ENCODE measurements at regions not wholly inside any gene's neighbourhood (a gene's known extent, or its start where the extent isn't known, plus 50 kb on each side); places are given as distances from the start of the nearest gene placed in this dataset.
"Not testable (repeated sequence)": the region's sequence is repeated elsewhere in the genome, so short reads cannot be mapped to it uniquely, and the experiment has no call there.

- ATAC-seq (replicated peaks) (no peak), DNase-seq (no peak)
- H3K27ac Mint-ChIP-seq = no peak overlapping the region
- H3K36me3 Mint-ChIP-seq (ENCODE audit: insufficient read depth) = no peaks in the 10 kb centered on the region
- no peaks in the 10 kb centered on the region for H3K4me1 Mint-ChIP-seq (ENCODE audit: low read depth in 2 of 2)
- no peak overlapping the region for H3K4me3 Mint-ChIP-seq
- H3K27me3 Mint-ChIP-seq = no peaks in the 10 kb centered on the region
- peaks cover 6 to 11% of the 10 kb centered on the region in 2 donors for H3K9me3 Mint-ChIP-seq
Measured at GRCh38 chr4:117844594-117844993, 189.7 kb upstream of the NDST3 start.

DNA sequence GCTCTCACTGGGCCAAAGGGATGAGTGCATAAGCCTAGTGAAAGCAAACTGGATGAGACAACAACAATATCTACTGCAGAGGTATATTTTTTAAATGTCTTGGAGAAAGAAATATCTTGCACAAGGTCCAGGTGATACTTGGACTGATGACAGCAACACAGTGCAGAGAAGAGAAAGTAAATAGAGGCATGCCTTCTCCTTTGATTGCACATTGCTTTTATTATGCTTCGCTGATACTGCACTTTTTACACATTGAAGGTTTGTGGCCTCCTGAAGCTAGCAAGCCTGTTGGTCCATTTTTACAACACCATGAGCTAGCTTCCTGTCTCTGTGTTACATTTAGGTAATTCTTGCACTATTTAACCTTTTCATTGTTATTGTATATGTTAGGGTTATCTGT lies 189.0 kb upstream of the NDST3 start:
- H3K4me1 Mint-ChIP-seq (ENCODE audit: low read depth in 2 of 2) = no peaks in the 10 kb centered on the region

GRCh38 chr4:117847849-117848248 lies 186.4 kb upstream of the NDST3 start:
- Mint-ChIP-seq H3K4me3 (no peak overlapping the region), H3K27me3 (no peaks in the 10 kb centered on the region)
- no peak for ATAC-seq (replicated peaks)

More for the DNA sequence above, 189.0 kb upstream of the NDST3 start:
- Mint-ChIP-seq H3K36me3 (ENCODE audit: insufficient read depth) (no peaks in the 10 kb centered on the region), H3K27me3 (no peaks in the 10 kb centered on the region), H3K27ac (no peak overlapping the region), H3K9me3 (peaks cover 10 to 18% of the 10 kb centered on the region in 2 donors), H3K4me3 (no peak overlapping the region)
- ATAC-seq (replicated peaks) = no peak
- no peak for DNase-seq

DNA sequence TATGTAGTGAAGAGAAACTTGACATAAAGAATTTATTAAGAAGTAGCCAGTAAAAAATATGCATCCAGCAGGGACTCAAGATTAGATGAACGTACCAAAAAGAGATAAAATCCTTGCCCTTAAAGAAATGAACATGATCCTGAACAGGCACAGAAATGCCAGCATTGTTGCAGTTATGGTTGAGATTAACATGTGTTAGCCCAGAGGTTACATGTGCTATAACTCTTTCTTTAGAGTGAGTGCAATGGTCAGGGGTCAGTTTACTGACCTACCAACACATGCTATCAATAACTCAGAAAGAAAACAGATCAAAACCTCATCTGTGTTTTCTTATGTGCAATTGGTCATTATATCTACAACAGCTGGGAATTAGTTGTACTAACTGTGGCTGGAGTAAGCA lies 166.1 kb upstream of the NDST3 start:
- H3K9me3 Mint-ChIP-seq = peaks cover 0 to 4% of the 10 kb centered on the region in 2 donors
- H3K4me1 Mint-ChIP-seq (ENCODE audit: low read depth in 2 of 2) = no peaks in the 10 kb centered on the region
- H3K27me3 Mint-ChIP-seq = no peaks in the 10 kb centered on the region
- no peak overlapping the region for H3K4me3 Mint-ChIP-seq
- ATAC-seq (replicated peaks) (no peak), DNase-seq (no peak)
- H3K27ac Mint-ChIP-seq = no peak overlapping the region
- no peaks in the 10 kb centered on the region for H3K36me3 Mint-ChIP-seq (ENCODE audit: insufficient read depth)

More at GRCh38 chr4:117847849-117848248, 186.4 kb upstream of the NDST3 start:
- no peaks in the 10 kb centered on the region for H3K36me3 Mint-ChIP-seq (ENCODE audit: insufficient read depth)
- H3K4me1 Mint-ChIP-seq (ENCODE audit: low read depth in 2 of 2) = no peaks in the 10 kb centered on the region
- H3K9me3 Mint-ChIP-seq = peaks cover 8 to 21% of the 10 kb centered on the region in 2 donors
- H3K27ac Mint-ChIP-seq = no peak overlapping the region
- DNase-seq = no peak

GRCh38 chr4:117873779-117874178 lies 160.5 kb upstream of the NDST3 start:
- Mint-ChIP-seq H3K27ac (no peak overlapping the region), H3K4me3 (no peak overlapping the region), H3K27me3 (no peaks in the 10 kb centered on the region), H3K9me3 (peaks cover 0 to 4% of the 10 kb centered on the region in 2 donors), H3K36me3 (ENCODE audit: insufficient read depth) (no peaks in the 10 kb centered on the region), H3K4me1 (ENCODE audit: low read depth in 2 of 2) (no peaks in the 10 kb centered on the region)
- no peak for DNase-seq
- no peak for ATAC-seq (replicated peaks)

DNA sequence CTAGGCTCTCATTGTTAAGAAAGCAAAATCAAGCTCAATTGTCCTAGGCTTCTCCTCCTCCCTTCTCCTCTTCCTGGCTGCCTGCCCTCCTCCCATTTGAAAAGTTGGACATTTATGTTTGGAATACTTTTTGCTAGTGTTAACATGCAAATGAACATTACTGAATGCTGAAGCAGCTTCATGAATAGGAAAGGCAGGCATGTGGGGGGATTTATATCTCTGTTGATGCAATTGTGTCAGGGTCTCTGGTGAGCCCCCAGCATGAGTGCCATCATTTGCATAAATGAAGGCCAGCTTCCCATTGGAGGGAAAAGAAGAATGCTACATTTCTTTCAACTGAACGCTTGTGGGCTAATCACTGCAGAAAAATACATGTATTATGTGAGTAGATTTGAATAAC lies 160.1 kb upstream of the NDST3 start:
- no peak for DNase-seq
- Mint-ChIP-seq H3K36me3 (ENCODE audit: insufficient read depth) (no peaks in the 10 kb centered on the region), H3K27me3 (no peaks in the 10 kb centered on the region), H3K9me3 (peaks cover 0 to 4% of the 10 kb centered on the region in 2 donors), H3K4me1 (ENCODE audit: low read depth in 2 of 2) (no peaks in the 10 kb centered on the region), H3K27ac (no peak overlapping the region), H3K4me3 (no peak overlapping the region)
- ATAC-seq (replicated peaks) = no peak

GRCh38 chr4:117889978-117890377 lies 144.3 kb upstream of the NDST3 start:
- DNase-seq = no peak
- Mint-ChIP-seq H3K36me3 (ENCODE audit: insufficient read depth) (no peaks in the 10 kb centered on the region), H3K27me3 (no peaks in the 10 kb centered on the region), H3K4me3 (no peak overlapping the region), H3K27ac (no peak overlapping the region), H3K4me1 (ENCODE audit: low read depth in 2 of 2) (no peaks in the 10 kb centered on the region), H3K9me3 (peaks cover 0 to 2% of the 10 kb centered on the region in 2 donors)
- ATAC-seq (replicated peaks) = no peak

- DNase-seq = no peak
- no peaks in the 10 kb centered on the region for H3K4me1 Mint-ChIP-seq (ENCODE audit: low read depth in 2 of 2)
- no peak overlapping the region for H3K27ac Mint-ChIP-seq
- no peaks in the 10 kb centered on the region for H3K36me3 Mint-ChIP-seq (ENCODE audit: insufficient read depth)
- no peak overlapping the region for H3K4me3 Mint-ChIP-seq
- no peaks in the 10 kb centered on the region for H3K27me3 Mint-ChIP-seq
- peaks cover 7 to 12% of the 10 kb centered on the region in 2 donors for H3K9me3 Mint-ChIP-seq
- no peak for ATAC-seq (replicated peaks)
Measured at GRCh38 chr4:117893207-117893606, 141.1 kb upstream of the NDST3 start.

DNA sequence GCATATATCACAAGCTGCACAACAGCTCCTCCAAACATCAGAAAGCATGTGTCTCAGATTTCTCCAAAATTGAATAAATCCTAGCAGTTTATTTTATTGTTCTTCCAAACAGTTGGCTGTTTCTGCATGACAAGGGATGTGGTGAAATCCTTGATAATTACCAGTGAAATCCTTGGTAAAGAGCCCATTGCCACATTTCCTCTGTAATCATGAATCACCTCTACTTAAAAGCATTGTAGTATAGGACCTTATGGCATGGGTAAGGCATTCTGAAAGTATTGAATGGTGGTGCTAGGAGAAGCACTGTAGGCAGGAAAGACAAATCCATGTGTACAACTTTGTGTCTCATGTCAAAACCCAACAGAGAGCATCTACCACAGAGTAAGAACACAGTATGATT lies 135.8 kb upstream of the NDST3 start:
- H3K27me3 Mint-ChIP-seq = no peaks in the 10 kb centered on the region
- H3K4me1 Mint-ChIP-seq (ENCODE audit: low read depth in 2 of 2) = no peaks in the 10 kb centered on the region
- peaks cover 7 to 12% of the 10 kb centered on the region in 2 donors for H3K9me3 Mint-ChIP-seq
- no peak for ATAC-seq (replicated peaks)
- no peak overlapping the region for H3K27ac Mint-ChIP-seq
- H3K4me3 Mint-ChIP-seq = no peak overlapping the region
- no peaks in the 10 kb centered on the region for H3K36me3 Mint-ChIP-seq (ENCODE audit: insufficient read depth)
- DNase-seq = no peak

GRCh38 chr4:117900832-117901231 lies 133.5 kb upstream of the NDST3 start:
- Mint-ChIP-seq H3K36me3 (ENCODE audit: insufficient read depth) (no peaks in the 10 kb centered on the region), H3K27ac (no peak overlapping the region), H3K9me3 (peaks cover 7 to 21% of the 10 kb centered on the region in 2 donors), H3K4me3 (no peak overlapping the region), H3K4me1 (ENCODE audit: low read depth in 2 of 2) (no peaks in the 10 kb centered on the region), H3K27me3 (no peaks in the 10 kb centered on the region)
- ATAC-seq (replicated peaks) = no peak
- no peak for DNase-seq

DNA sequence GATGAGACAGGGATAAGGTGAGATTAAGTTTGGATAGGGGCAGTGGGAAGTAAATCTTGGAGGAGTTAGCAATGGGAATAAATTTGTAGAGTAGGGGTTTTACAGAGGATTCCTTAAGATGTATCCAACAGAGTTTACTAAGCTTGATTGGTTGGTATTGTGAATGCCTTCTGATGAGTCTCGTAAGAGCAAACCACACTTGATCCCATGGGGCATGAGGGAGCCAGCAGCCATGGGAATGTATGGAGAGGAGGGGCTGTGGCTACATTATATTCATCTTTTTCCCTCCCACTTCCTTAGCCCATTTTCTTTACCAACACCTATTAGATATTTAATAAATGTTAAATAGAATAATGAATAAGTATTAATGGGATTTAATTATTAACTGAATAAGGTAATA lies 126.6 kb upstream of the NDST3 start:
- H3K4me3 Mint-ChIP-seq = no peak overlapping the region
- DNase-seq (no peak), ATAC-seq (replicated peaks) (no peak)
- H3K27ac Mint-ChIP-seq = no peak overlapping the region
- H3K27me3 Mint-ChIP-seq = no peaks in the 10 kb centered on the region
- no peaks in the 10 kb centered on the region for H3K4me1 Mint-ChIP-seq (ENCODE audit: low read depth in 2 of 2)
- H3K36me3 Mint-ChIP-seq (ENCODE audit: insufficient read depth) = no peaks in the 10 kb centered on the region
- peaks cover 2 to 11% of the 10 kb centered on the region in 2 donors for H3K9me3 Mint-ChIP-seq

DNA sequence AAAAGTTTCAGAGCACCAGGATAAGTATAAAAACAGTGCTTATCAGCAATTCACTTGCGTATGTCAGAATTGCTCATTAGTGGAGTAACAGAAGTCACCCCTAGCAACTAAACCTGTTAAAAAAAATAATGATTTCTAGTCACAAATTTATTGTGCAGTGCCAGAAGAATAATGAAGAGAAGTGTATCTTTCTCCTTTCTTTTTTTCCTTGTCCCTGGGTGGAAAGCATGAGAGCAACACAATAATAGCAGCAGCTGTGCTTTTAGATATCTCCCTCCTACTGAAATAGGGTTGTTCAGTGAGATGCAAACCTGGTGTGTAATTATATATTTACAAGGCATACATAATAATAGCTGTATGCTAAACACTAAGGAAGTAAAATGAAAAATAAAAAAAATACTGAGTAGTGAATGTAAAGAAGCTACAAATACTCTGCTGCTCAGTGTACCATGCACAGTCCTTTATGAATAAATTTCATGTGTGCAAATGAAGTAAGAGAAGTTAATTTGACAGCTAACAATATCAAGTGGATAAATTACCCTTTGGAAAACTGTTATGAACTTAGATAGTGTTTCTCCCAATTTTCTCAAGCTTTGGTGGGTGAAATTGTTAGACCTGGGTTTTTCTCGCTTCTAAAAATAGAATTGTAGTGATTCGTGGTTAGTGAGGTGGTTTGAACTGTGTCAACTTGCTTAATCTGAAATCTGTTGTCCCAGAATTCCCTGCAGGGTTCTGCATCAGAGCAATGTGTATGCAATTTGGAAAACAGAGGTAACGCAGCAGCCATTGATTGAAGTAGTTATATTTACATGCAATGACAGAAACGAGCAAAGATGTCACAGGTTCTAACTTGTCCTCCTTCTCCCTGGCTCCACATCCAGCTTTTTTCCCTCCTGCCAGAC lies 125.7 kb upstream of the NDST3 start:
- no peak for DNase-seq
- H3K27ac Mint-ChIP-seq = no peak overlapping the region
- H3K9me3 Mint-ChIP-seq = peaks cover 2 to 11% of the 10 kb centered on the region in 2 donors
- no peak for ATAC-seq (replicated peaks)
- H3K27me3 Mint-ChIP-seq = no peaks in the 10 kb centered on the region
- H3K36me3 Mint-ChIP-seq (ENCODE audit: insufficient read depth) = no peaks in the 10 kb centered on the region
- no peak overlapping the region for H3K4me3 Mint-ChIP-seq
- no peaks in the 10 kb centered on the region for H3K4me1 Mint-ChIP-seq (ENCODE audit: low read depth in 2 of 2)

- Mint-ChIP-seq H3K27ac (no peak overlapping the region), H3K9me3 (peaks cover 6 to 15% of the 10 kb centered on the region in 2 donors)
- ATAC-seq (replicated peaks) = no peak
Measured at GRCh38 chr4:117916728-117917127, 117.6 kb upstream of the NDST3 start.

DNA sequence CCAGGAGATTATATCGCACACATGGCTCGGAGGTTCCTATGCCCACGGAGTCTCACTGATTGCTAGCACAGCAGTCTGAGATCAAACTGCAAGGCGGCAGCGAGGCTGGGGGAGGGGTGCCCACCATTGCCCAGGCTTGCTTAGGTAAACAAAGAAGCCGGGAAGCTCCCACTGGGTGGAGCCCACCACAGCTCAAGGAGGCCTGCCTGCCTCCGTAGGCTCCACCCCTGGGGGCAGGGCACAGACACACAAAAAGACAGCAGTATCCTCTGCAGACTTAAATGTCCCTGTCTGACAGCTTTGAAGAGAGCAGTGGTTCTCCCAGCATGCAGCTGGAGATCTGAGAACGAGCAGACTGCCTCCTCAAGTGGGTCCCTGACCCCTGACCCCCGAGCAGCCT lies 112.0 kb upstream of the NDST3 start:
- not testable (repeated sequence) for H3K4me1 Mint-ChIP-seq (ENCODE audit: low read depth in 2 of 2); H3K27me3 Mint-ChIP-seq; DNase-seq; H3K4me3 Mint-ChIP-seq; ATAC-seq (replicated peaks); H3K36me3 Mint-ChIP-seq (ENCODE audit: insufficient read depth); H3K27ac Mint-ChIP-seq
- H3K9me3 Mint-ChIP-seq = peaks cover 8 to 11% of the 10 kb centered on the region in 2 donors

More at GRCh38 chr4:117916728-117917127, 117.6 kb upstream of the NDST3 start:
- no peaks in the 10 kb centered on the region for H3K27me3 Mint-ChIP-seq
- DNase-seq = no peak
- H3K4me1 Mint-ChIP-seq (ENCODE audit: low read depth in 2 of 2) = no peaks in the 10 kb centered on the region
- no peaks in the 10 kb centered on the region for H3K36me3 Mint-ChIP-seq (ENCODE audit: insufficient read depth)
- no peak overlapping the region for H3K4me3 Mint-ChIP-seq

All from effector memory CD8-positive, alpha-beta T cell (primary cell).